T1000 (cell line): ENCODE measurements at regions not wholly inside any gene's neighbourhood (a gene's known extent, or its start where the extent isn't known, plus 50 kb on each side); places are given as distances from the start of the nearest gene placed in this dataset.

Experiments used
- DNase-seq: peaks from one replicate; lab custom pipeline; 2025; ENCODE audit warnings: mixed read lengths; lab: John Stamatoyannopoulos, UW

DNA sequence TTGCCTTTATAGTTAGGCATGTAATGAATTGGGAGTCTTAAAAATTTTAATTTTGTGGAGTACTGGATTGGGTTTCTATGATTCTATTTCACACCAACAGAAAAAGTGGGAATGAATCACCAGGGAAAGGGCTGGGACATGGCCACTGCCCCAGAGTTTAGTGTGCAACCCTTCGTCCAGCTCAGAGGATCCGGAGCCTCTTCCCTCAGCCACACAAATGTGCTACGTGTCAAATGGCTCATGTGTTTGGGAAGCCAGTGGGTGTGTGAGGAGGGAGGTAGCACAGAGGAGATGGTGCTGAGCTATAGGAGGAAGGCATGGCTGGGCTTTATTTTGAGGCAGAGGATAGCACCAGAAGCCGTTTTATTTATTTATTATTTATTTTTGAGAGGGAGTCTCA, 247.3 kb downstream of the SIPA1L2 start:
- DNase-seq, result no peak

DNA sequence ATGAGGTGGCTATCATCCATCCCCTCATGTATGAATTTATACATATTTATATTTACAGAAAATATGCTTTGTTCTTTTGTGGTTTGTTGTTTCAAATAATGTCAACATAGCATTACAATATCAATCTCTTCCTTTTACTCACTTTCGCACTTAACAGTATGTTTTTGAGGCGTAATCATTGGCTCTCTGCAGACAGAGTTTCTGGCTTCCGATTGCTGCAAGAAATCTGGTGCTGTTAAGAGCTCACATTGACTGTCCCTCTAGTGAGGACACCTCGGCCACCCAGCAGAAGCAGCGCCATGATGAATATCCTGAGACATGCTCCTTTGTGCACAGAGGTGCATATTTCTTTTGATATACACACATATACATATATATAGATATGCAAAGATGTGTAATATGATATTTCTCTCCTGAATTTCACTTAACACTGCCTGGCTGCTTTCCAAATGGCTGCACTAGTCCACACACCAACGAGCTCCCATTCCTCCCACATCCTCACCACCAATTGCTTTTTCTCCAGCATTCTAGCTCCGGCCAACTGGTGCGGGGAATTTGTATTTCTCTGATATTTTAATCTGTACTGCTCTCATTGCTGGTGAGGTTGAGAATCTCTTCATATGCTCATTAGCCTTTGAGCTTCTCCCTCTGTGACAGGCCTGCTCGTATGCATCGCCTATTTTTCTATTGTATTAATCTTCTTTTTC, 248.4 kb downstream of the SIPA1L2 start:
- DNase-seq, result no peak

GRCh38 chr1:232380596-232380995, 249.3 kb downstream of the SIPA1L2 start:
- DNase-seq, result no peak

GRCh38 chr1:232380131-232380530, 249.8 kb downstream of the SIPA1L2 start:
- no peak for DNase-seq

DNA sequence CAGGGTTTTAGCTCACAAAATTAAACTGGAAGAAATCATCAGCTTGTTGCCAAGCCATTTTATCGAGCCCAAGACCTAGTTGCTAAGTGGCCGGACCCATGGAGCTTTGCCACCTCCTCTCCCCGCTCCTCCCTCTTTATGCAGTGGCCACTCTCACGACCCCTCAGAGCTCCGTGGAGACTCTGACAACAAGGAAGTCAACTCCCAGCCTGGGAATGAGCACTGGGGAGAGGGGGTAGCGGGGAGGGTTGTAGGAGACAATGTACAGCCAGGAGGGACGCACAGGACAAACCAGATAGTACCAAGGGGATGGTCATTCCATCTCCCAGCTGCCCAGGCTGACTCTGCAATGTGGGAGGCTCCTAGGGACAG, 250.9 kb downstream of the SIPA1L2 start:
- no peak for DNase-seq

- no peak for DNase-seq
These were observed 251.5 kb downstream of the SIPA1L2 start for GRCh38 chr1:232378266-232379062.

DNA sequence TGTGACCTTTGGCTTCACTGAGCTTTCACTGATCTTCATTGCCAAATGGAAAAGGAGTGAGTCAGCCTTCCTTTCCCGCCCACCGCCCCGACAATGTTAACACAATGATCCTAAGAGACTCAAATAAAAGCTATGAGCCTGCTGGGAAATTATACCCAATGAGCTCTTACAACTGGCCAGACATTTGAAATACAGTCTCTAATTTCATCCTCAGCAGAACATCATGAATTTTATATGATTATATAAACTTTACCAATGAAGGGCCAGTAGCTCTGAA, 252.5 kb downstream of the SIPA1L2 start:
- no peak for DNase-seq

DNA sequence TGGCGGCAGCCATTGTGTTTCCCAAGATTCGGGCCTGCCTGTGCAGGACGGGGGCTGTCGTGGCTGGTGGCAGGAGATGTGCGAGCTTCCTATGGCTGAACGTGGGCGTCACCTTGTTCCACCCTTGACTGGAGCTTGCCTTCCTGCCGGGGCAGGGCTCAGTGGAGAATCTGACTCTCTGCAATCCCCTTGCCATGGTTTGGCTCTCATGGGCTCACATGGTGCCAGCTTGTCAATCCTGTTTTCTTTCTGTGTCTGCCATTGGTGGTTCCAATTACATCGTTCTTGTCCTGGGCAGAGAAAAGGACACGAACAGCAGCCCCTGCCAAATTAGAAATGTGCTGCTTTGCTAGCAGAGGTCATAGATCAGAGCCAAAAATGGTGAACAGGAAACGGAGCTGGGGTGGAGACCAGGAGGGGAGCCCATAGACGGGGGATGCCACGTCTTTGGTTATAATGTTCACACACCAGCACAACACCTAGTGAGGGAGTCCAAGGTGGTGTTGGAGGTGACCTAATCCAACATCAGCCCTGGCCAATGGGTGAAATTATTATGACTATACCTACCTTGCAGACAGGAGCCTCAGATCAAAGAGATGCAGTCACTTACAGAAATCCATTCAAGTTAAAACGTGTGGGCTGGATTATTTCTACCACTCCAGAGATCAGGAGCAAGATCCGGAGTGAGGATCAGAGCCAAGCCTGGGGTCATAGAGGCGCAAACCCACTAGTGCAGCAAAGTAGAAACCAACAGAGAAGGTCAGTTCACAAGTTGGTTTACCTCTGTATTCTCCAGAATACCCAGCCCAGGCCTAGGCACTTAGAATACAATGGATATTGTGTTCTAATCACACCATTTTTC, 253.1 kb downstream of the SIPA1L2 start:
- DNase-seq, result no peak

- no peak for DNase-seq
These were observed 257.0 kb downstream of the SIPA1L2 start for GRCh38 chr1:232372841-232373440.

- no peak for DNase-seq
These were observed 257.5 kb downstream of the SIPA1L2 start for GRCh38 chr1:232372431-232372830.

DNA sequence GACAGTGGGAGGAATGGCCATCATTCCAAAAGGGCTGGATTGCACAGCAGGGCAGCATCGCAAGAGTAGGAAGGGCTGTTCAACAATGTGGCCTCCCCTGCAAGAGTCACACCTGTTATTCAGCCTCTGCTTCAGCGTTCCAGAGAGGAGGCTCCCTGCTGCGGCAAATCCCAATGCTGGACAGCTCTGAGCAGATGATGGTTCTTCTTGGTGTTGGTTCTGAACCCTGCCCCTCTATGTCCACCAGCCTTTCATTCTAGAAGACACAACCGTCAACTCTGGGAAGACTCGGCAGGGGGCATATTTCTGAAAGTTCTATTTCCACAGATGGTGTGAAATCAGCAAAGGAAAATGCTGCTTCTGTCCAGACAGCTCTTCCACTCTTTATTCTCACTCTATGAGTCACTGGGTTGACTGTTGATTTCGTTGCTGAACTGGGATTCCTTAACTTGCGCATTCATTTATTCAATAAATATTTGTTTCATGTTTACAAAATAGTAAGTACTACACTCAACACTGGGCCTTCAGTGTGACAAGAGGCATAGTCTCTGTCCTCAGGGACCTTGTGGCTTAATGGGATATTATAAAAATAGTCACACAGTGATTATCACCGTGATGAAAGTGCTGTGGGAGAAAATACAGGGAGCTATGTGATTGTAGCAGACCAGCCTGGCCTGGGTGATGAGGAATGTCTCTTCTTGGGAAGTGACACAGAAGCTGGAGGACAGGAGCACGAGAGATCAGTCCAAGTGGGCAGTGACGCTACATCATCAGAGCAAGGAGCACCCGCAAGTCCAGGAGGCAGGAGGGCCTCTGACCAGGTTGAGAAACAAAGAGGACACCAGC, 260.3 kb downstream of the SIPA1L2 start:
- DNase-seq, result no peak

- no peak for DNase-seq
These were observed 261.1 kb downstream of the SIPA1L2 start for GRCh38 chr1:232368821-232369321.

GRCh38 chr1:232367293-232367692, 262.6 kb downstream of the SIPA1L2 start:
- DNase-seq, result no peak

- DNase-seq, result no peak
These were observed 265.1 kb downstream of the SIPA1L2 start for GRCh38 chr1:232364654-232365382.

GRCh38 chr1:232363008-232363407, 266.9 kb downstream of the SIPA1L2 start:
- DNase-seq, result no peak

DNA sequence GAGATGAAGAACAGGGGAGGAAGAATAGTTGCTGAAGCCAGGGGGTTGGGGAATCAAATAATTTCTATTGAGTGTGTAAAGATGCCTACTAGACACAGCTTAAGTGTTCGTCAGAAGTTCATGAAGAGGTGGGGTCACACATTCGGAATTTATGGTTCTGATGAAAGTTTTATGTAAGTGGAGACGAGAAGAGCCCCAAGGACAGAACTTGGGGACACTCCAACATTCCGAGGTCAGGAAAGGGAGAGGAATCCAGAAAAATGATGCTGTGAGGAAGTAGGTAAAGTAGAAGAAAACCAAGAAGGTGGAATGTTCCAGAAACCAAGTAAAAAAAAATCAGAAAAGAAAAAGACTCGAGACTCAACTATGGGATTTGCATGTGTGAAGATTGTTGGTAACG, 272.5 kb downstream of the SIPA1L2 start:
- DNase-seq, result no peak

GRCh38 chr1:232355162-232356006, 274.5 kb downstream of the SIPA1L2 start:
- no peak for DNase-seq

DNA sequence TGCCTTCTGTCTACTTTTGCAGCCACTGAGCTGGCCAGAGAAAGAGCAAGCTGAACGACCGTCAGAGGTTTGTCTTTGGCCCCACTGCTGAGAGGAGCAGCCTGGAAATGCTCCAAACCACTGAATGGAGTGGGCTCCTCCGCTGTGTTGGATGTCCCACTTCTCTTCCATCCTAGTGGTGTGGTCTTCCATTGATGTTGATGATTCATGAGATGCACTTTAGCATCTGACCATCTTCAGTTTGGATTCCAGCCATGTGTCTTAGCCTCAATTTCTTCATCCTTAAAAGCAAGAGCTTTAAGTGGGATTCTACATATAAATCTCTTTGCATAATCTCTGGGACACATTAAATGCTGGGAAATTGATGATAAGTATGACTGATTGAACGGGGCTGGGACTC, 276.9 kb downstream of the SIPA1L2 start:
- DNase-seq, result no peak

GRCh38 chr1:232352366-232352765, 277.6 kb downstream of the SIPA1L2 start:
- no peak for DNase-seq

DNA sequence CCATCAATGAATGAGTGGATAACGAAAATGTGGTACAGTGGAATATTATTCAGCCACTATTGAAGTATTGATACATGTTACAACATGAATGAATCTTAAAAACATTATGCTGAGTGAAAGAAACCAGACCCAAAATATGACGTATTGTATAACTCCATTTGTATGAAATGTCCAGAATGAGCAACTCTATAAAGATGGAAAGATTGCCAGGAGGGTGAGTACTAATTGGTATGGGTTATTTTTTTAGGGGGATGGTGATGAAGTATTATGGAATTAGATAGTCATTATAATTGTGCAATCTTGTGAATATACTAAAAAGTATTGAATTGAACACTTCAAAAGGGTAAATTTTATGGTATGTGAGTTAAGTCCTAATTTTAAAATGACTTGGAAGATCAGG, 278.6 kb downstream of the SIPA1L2 start:
- DNase-seq, result no peak
